ENCODE measurements at regions not wholly inside any gene's neighbourhood (a gene's known extent, or its start where the extent isn't known, plus 50 kb on each side); places are given as distances from the start of the nearest gene placed in this dataset.

DNA sequence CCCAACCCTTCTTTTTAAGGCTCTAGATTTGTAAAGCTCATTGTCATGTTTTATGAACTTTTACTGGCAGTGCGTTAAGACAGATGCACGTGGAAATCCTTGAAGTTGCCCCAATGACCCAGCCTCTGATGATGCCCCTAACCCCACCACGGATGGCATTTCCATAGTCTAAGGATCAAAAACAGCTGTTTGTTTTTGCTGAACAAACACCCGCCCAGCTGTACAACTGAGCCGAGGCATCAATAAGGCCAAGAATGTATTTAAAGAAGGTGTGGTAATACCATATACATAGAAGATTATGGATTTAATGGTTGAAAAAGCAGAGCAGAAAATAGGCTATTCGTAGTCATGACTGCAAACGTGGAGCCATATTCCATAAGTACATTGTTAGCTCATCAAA lies 83.7 kb downstream of the SALL1 start:
- Histone ChIP-seq H3K27me3 (ENCODE audit: low read depth, low read length) (peaks cover 11% of the 10 kb centered on the region), H3K9me3 (ENCODE audit: insufficient read depth, low read length) (no peaks in the 10 kb centered on the region), H3K9ac (ENCODE audit: low read length) (no peak overlapping the region), H3K36me3 (replicated peaks; ENCODE audit: low read depth, low read length) (no peaks in the 10 kb centered on the region), H3K27ac (ENCODE audit: low read length) (no peak overlapping the region), H3K79me2 (ENCODE audit: low read length) (no peaks in the 10 kb centered on the region), H3K4me2 (ENCODE audit: low read length) (no peak overlapping the region), H3K4me3 (ENCODE audit: low read length) (no peak overlapping the region), H2AFZ (ENCODE audit: low read depth, low read length) (no peak overlapping the region), H3K4me1 (ENCODE audit: low read length) (no peaks in the 10 kb centered on the region), H4K20me1 (ENCODE audit: insufficient read depth, low read length) (no peaks in the 10 kb centered on the region)
- no peak for TF ChIP-seq EZH2phosphoT487 (IDR thresholded peaks at IDR 0.05; ENCODE audit: low read depth)
- TF ChIP-seq, protein P1, sequence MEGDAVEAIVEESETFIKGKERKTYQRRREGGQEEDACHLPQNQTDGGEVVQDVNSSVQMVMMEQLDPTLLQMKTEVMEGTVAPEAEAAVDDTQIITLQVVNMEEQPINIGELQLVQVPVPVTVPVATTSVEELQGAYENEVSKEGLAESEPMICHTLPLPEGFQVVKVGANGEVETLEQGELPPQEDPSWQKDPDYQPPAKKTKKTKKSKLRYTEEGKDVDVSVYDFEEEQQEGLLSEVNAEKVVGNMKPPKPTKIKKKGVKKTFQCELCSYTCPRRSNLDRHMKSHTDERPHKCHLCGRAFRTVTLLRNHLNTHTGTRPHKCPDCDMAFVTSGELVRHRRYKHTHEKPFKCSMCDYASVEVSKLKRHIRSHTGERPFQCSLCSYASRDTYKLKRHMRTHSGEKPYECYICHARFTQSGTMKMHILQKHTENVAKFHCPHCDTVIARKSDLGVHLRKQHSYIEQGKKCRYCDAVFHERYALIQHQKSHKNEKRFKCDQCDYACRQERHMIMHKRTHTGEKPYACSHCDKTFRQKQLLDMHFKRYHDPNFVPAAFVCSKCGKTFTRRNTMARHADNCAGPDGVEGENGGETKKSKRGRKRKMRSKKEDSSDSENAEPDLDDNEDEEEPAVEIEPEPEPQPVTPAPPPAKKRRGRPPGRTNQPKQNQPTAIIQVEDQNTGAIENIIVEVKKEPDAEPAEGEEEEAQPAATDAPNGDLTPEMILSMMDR (IDR thresholded peaks at IDR 0.05; ENCODE audit: low read depth, low read length): no peak

GRCh38 chr16:51062039-51062438 lies 89.0 kb downstream of the SALL1 start:
- Histone ChIP-seq H3K27me3 (ENCODE audit: low read depth, low read length) (peaks cover 27% of the 10 kb centered on the region), H3K36me3 (replicated peaks; ENCODE audit: low read depth, low read length) (no peaks in the 10 kb centered on the region), H3K4me1 (ENCODE audit: low read length) (no peaks in the 10 kb centered on the region), H3K9ac (ENCODE audit: low read length) (no peak overlapping the region), H3K79me2 (ENCODE audit: low read length) (no peaks in the 10 kb centered on the region), H3K4me2 (ENCODE audit: low read length) (no peak overlapping the region), H3K27ac (ENCODE audit: low read length) (no peak overlapping the region), H2AFZ (ENCODE audit: low read depth, low read length) (no peak overlapping the region), H3K9me3 (ENCODE audit: insufficient read depth, low read length) (no peaks in the 10 kb centered on the region), H4K20me1 (ENCODE audit: insufficient read depth, low read length) (no peaks in the 10 kb centered on the region), H3K4me3 (ENCODE audit: low read length) (no peak overlapping the region)
- TF ChIP-seq, protein P1 (IDR thresholded peaks at IDR 0.05; ENCODE audit: low read depth, low read length): no peak
- no peak for TF ChIP-seq EZH2phosphoT487 (IDR thresholded peaks at IDR 0.05; ENCODE audit: low read depth)

DNA sequence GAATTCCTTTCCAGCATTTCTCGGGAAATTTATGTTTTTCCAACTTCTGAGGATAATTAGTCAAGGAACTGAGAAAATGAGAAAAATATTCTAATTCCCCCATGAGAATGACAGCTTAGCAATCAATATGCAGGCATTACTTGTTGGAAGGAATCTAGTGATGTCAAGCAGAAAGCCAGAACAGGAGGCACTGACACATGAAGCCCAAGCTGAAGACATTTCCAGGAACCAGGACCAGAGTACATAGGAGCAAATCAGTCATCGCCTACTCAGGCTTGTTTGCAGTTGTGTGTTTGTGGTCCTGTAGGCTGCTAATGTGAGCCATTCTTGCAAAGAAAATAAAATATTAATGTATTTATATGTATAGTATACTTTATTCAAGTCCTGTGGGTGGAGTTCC lies 89.7 kb downstream of the SALL1 start:
- no peak overlapping the region for H3K4me3 ChIP-seq (ENCODE audit: low read length)
- no peaks in the 10 kb centered on the region for H3K36me3 ChIP-seq (replicated peaks; ENCODE audit: low read depth, low read length)
- H3K27ac ChIP-seq (ENCODE audit: low read length): no peak overlapping the region
- H3K27me3 ChIP-seq (ENCODE audit: low read depth, low read length): peaks cover 34% of the 10 kb centered on the region
- no peaks in the 10 kb centered on the region for H4K20me1 ChIP-seq (ENCODE audit: insufficient read depth, low read length)
- H3K9ac ChIP-seq (ENCODE audit: low read length): no peak overlapping the region
- no peak for TF ChIP-seq EZH2phosphoT487 (IDR thresholded peaks at IDR 0.05; ENCODE audit: low read depth)
- TF ChIP-seq, protein P1 (IDR thresholded peaks at IDR 0.05; ENCODE audit: low read depth, low read length): no peak
- H3K79me2 ChIP-seq (ENCODE audit: low read length): no peaks in the 10 kb centered on the region
- no peak overlapping the region for H2AFZ ChIP-seq (ENCODE audit: low read depth, low read length)
- no peaks in the 10 kb centered on the region for H3K9me3 ChIP-seq (ENCODE audit: insufficient read depth, low read length)
- H3K4me2 ChIP-seq (ENCODE audit: low read length): no peak overlapping the region
- H3K4me1 ChIP-seq (ENCODE audit: low read length): no peaks in the 10 kb centered on the region

- no peak overlapping the region for H3K9ac ChIP-seq (ENCODE audit: low read length)
- H3K36me3 ChIP-seq (replicated peaks; ENCODE audit: low read depth, low read length): no peaks in the 10 kb centered on the region
- H3K27ac ChIP-seq (ENCODE audit: low read length): no peak overlapping the region
- H4K20me1 ChIP-seq (ENCODE audit: insufficient read depth, low read length): no peaks in the 10 kb centered on the region
- no peak overlapping the region for H3K4me3 ChIP-seq (ENCODE audit: low read length)
- no peaks in the 10 kb centered on the region for H3K79me2 ChIP-seq (ENCODE audit: low read length)
- H2AFZ ChIP-seq (ENCODE audit: low read depth, low read length): no peak overlapping the region
- peaks cover 44% of the 10 kb centered on the region for H3K27me3 ChIP-seq (ENCODE audit: low read depth, low read length)
- H3K4me1 ChIP-seq (ENCODE audit: low read length): no peaks in the 10 kb centered on the region
- TF ChIP-seq, protein P1 (IDR thresholded peaks at IDR 0.05; ENCODE audit: low read depth, low read length): no peak
- TF ChIP-seq EZH2phosphoT487 (IDR thresholded peaks at IDR 0.05; ENCODE audit: low read depth): no peak
- H3K4me2 ChIP-seq (ENCODE audit: low read length): no peak overlapping the region
- no peaks in the 10 kb centered on the region for H3K9me3 ChIP-seq (ENCODE audit: insufficient read depth, low read length)
Observed at GRCh38 chr16:51057969-51058337, 93.1 kb downstream of the SALL1 start.
